ENCODE measurements at regions not wholly inside any gene's neighbourhood (a gene's known extent, or its start where the extent isn't known, plus 50 kb on each side); places are given as distances from the start of the nearest gene placed in this dataset.

- no CpG with 5 or more reads among the region's 2 CpGs for WGBS, 2 experiments (ENCODE audit: extremely low coverage in 2 of 2, insufficient read length in 1 of 2)
Observed at GRCh38 chr14:98728836-98729235, 543.2 kb downstream of the BCL11B start.

More at GRCh38 chr14:98728836-98729235, 543.2 kb downstream of the BCL11B start:
- no TSS peak for BruUV-seq (replicated peaks)
- dilution Hi-C loops (cut with HindIII; ENCODE audit: low sequenced_read_pairs, unreplicated experiment) (no loop called here), intact Hi-C loops (cut with micrococcal nuclease) (no loop called here), in situ Hi-C loops (cut with MboI; ENCODE audit: low sequenced_read_pairs) (no loop called here)
- H3K23ac ChIP-seq (ENCODE audit: low read depth, low read length), result no peak overlapping the region
- ChIA-PET POLR2A (ENCODE audit: unreplicated experiment) (no interaction called here), CTCF (no interaction called here)
- H3K9me3 ChIP-seq (ENCODE audit: control insufficient read depth, insufficient read depth, low read length), result peaks cover 44% of the 10 kb centered on the region
- H3K9ac ChIP-seq (ENCODE audit: low read depth, low read length), result no peak overlapping the region
- H3K9me1 ChIP-seq (ENCODE audit: insufficient read depth, low read length), result no peaks in the 10 kb centered on the region
- no peak overlapping the region for H2BK15ac ChIP-seq (ENCODE audit: low read depth, low read length)
- H4K91ac ChIP-seq (ENCODE audit: insufficient read depth, low read depth, low read length), result no peak overlapping the region
- no peaks in the 10 kb centered on the region for H3K27me3 ChIP-seq (ENCODE audit: control insufficient read depth, insufficient read depth, low read length)
- H2AK5ac ChIP-seq (ENCODE audit: low read depth, low read length), result no peak overlapping the region
- no peak for ATAC-seq (ENCODE audit: low read depth)
- H3K4me3 ChIP-seq (ENCODE audit: insufficient read depth, low read depth, low read length), result no peak overlapping the region
- no peaks in the 10 kb centered on the region for H3K36me3 ChIP-seq (ENCODE audit: control insufficient read depth, insufficient read depth, low read length)
- no peak overlapping the region for H3K56ac ChIP-seq (ENCODE audit: extremely low read depth, insufficient read depth, low read length)
- H3K27ac ChIP-seq (ENCODE audit: insufficient read depth, low read length), result no peak overlapping the region
- H2AK9ac ChIP-seq (replicated peaks; ENCODE audit: low read depth, low read length, poor library complexity), result no peak overlapping the region
- H3K4ac ChIP-seq (ENCODE audit: low read depth, low read length), result no peak overlapping the region
- H2AFZ ChIP-seq (replicated peaks; ENCODE audit: low read length, poor library complexity), result no peak overlapping the region
- H3K4me1 ChIP-seq (ENCODE audit: control insufficient read depth, insufficient read depth, low read length), result no peaks in the 10 kb centered on the region
- no peak for DNase-seq
- no peak overlapping the region for H2BK5ac ChIP-seq (ENCODE audit: low read depth, low read length, poor library complexity, severe bottlenecking)
- H2BK120ac ChIP-seq (ENCODE audit: low read depth, low read length), result no peak overlapping the region
- H3K79me1 ChIP-seq (ENCODE audit: low read depth in 1 of 2, low read length in 2 of 2), result no peaks in the 10 kb centered on the region
- H2BK20ac ChIP-seq (ENCODE audit: low read depth, low read length), result no peak overlapping the region
- no peak overlapping the region for H3K14ac ChIP-seq (replicated peaks; ENCODE audit: low read depth, low read length)
- H4K5ac ChIP-seq (ENCODE audit: low read depth, low read length), result no peak overlapping the region
- no peak for TF ChIP-seq NFE2L2 (IDR thresholded peaks at IDR 0.05; ENCODE audit: low read depth, low read length)
- no peak for TF ChIP-seq POLR2A (IDR thresholded peaks at IDR 0.05; ENCODE audit: low read depth, low read length)
- TF ChIP-seq ELK1 (IDR thresholded peaks at IDR 0.05; ENCODE audit: borderline replicate concordance, low read depth, low read length), result no peak
- no peak for TF ChIP-seq RFX5 (IDR thresholded peaks at IDR 0.05; ENCODE audit: low read depth, low read length)
- no peak for TF ChIP-seq RCOR1 (IDR thresholded peaks at IDR 0.05; ENCODE audit: insufficient replicate concordance, low read length)
- TF ChIP-seq CHD1 (IDR thresholded peaks at IDR 0.05; ENCODE audit: low read depth, low read length), result no peak
- TF ChIP-seq MAZ (IDR thresholded peaks at IDR 0.05; ENCODE audit: borderline replicate concordance, low read depth, low read length), result no peak
- no peak for TF ChIP-seq USF2 (IDR thresholded peaks at IDR 0.05; ENCODE audit: low read depth, low read length)
- no peak overlapping the region for H3K18ac ChIP-seq (ENCODE audit: low read depth, low read length)
- H3K4me2 ChIP-seq (ENCODE audit: low read depth, low read length), result no peak overlapping the region
- no peaks in the 10 kb centered on the region for H4K20me1 ChIP-seq (ENCODE audit: insufficient read depth, low read length)
- H4K8ac ChIP-seq (ENCODE audit: low read depth in 2 of 2, low read length in 2 of 2), result no peak overlapping the region

All from IMR-90 (cell line).